SK-N-SH treated with all-trans-retinoic acid at 6 μM for 48 hours (cell line): ENCODE measurements at regions not wholly inside any gene's neighbourhood (a gene's known extent, or its start where the extent isn't known, plus 50 kb on each side); places are given as distances from the start of the nearest gene placed in this dataset.

ENCODE experiments used
- ATAC-seq: fragments of 200-7000 bp; cut with Tn5 transposase; 3 replicates; pipeline ENCODE4 v1.9.1; 2020; ENCODE audit warnings: mild to moderate bottlenecking, moderate library complexity
- ARNTL ChIP-seq: fragments of 450-650 bp; formaldehyde crosslinking; IDR thresholded peaks from 2 replicates; pipeline ENCODE4 v1.5.0; 2020; ENCODE audit warnings: low read depth, mild to moderate bottlenecking, moderate library complexity, borderline replicate concordance
- BACH2 ChIP-seq: fragments of 250-450 bp; sonication (Bioruptor Pico); IDR thresholded peaks from 2 replicates; pipeline ENCODE4 v1.9.0; 2021; ENCODE audit warnings: mild to moderate bottlenecking, borderline replicate concordance
- CREB5 ChIP-seq: fragments of 250-450 bp; sonication (Bioruptor Pico); IDR thresholded peaks from 2 replicates; pipeline ENCODE4 v1.5.1; 2020; ENCODE audit warnings: low read depth, mild to moderate bottlenecking, moderate library complexity
- CSDC2 ChIP-seq: fragments of 250-450 bp; sonication (Bioruptor Pico); IDR thresholded peaks from 2 replicates; pipeline ENCODE4 v1.5.0; 2020; ENCODE audit warnings: mild to moderate bottlenecking, moderate library complexity
- CSRNP3 ChIP-seq: fragments of 250-450 bp; sonication (Bioruptor Pico); IDR thresholded peaks from 2 replicates; pipeline ENCODE4 v1.5.1; 2021; ENCODE audit warnings: mild to moderate bottlenecking, moderate library complexity
- ESRRG ChIP-seq: fragments of 250-450 bp; sonication (Bioruptor Pico); IDR thresholded peaks from 2 replicates; pipeline ENCODE4 v1.6.1; 2021; ENCODE audit warnings: mild to moderate bottlenecking
- OSR1 ChIP-seq: fragments of 250-450 bp; sonication (Bioruptor Pico); IDR thresholded peaks from 2 replicates; pipeline ENCODE4 v1.8.0; 2022; ENCODE audit warnings: moderate library complexity, mild to moderate bottlenecking, inconsistent platforms
- PATZ1 ChIP-seq: fragments of 250-450 bp; sonication (Bioruptor Pico); IDR thresholded peaks from 2 replicates; pipeline ENCODE4 v1.8.0; 2020; ENCODE audit warnings: mild to moderate bottlenecking, moderate library complexity, borderline replicate concordance
- PPARA ChIP-seq: fragments of 250-450 bp; sonication (Bioruptor Pico); IDR thresholded peaks from 2 replicates; pipeline ENCODE4 v1.5.0; 2020; ENCODE audit warnings: mild to moderate bottlenecking, borderline replicate concordance
- RARB ChIP-seq: fragments of 250-450 bp; sonication (Bioruptor Pico); IDR thresholded peaks from 2 replicates; pipeline ENCODE4 v1.8.0; 2021; ENCODE audit warnings: mild to moderate bottlenecking, moderate library complexity
- SNAI2 ChIP-seq: fragments of 250-450 bp; sonication (Bioruptor Pico); IDR thresholded peaks from 2 replicates; pipeline ENCODE4 v1.5.0; 2020; ENCODE audit warnings: mild to moderate bottlenecking, moderate library complexity
- TCF4 ChIP-seq: fragments of 250-450 bp; sonication (Bioruptor Pico); IDR thresholded peaks from 2 replicates; pipeline ENCODE4 v1.8.0; 2021; ENCODE audit warnings: mild to moderate bottlenecking, moderate library complexity, borderline replicate concordance
- TOX ChIP-seq: fragments of 250-450 bp; sonication (Bioruptor Pico); IDR thresholded peaks from 2 replicates; pipeline ENCODE4 v1.8.0; 2021; ENCODE audit warnings: mild to moderate bottlenecking, moderate library complexity, borderline replicate concordance
- TSHZ2 ChIP-seq: fragments of 250-450 bp; sonication (Bioruptor Pico); IDR thresholded peaks from 2 replicates; pipeline ENCODE4 v1.5.0; 2020; ENCODE audit warnings: mild to moderate bottlenecking, moderate library complexity
- ZC3H10 ChIP-seq: fragments of 250-450 bp; sonication (Bioruptor Pico); IDR thresholded peaks from 2 replicates; pipeline ENCODE4 v1.5.1; 2021; ENCODE audit warnings: mild to moderate bottlenecking, moderate library complexity
- ZFP3 ChIP-seq: fragments of 250-450 bp; sonication (Bioruptor Pico); IDR thresholded peaks from 2 replicates; pipeline ENCODE4 v1.5.0; 2020; ENCODE audit warnings: mild to moderate bottlenecking, moderate library complexity
- ZFP30 ChIP-seq: fragments of 450-650 bp; formaldehyde crosslinking; IDR thresholded peaks from 2 replicates; pipeline ENCODE4 v1.5.0; 2022; ENCODE audit warnings: mild to moderate bottlenecking, moderate library complexity
- ZNF565 ChIP-seq: fragments of 450-650 bp; formaldehyde crosslinking; conservative IDR thresholded peaks from 2 replicates; pipeline ENCODE4 v1.5.0; 2020; ENCODE audit warnings: low read depth, mild to moderate bottlenecking, moderate library complexity
- ZNF70 ChIP-seq: fragments of 450-650 bp; formaldehyde crosslinking; IDR thresholded peaks from 2 replicates; pipeline ENCODE4 v1.5.0; 2020; ENCODE audit warnings: mild to moderate bottlenecking, moderate library complexity
- ZNF8 ChIP-seq: fragments of 450-650 bp; formaldehyde crosslinking; IDR thresholded peaks from 2 replicates; pipeline ENCODE4 v1.5.0; 2020; ENCODE audit warnings: mild to moderate bottlenecking, moderate library complexity

GRCh38 chr13:29961036-29961670 is 110.7 kb upstream of the UBL3 start:
- no peak for ATAC-seq
- no peak for TF ChIP-seq PATZ1 (CRISPR knock-in tag)
- no peak for TF ChIP-seq ARNTL (CRISPR knock-in tag)
- no peak for TF ChIP-seq ZFP3 (CRISPR knock-in tag)
- no peak for TF ChIP-seq ZNF8 (CRISPR knock-in tag)
- TF ChIP-seq ZNF70 (CRISPR knock-in tag), result no peak
- no peak for TF ChIP-seq CSDC2
- TF ChIP-seq RARB, result no peak
- TF ChIP-seq TSHZ2 (CRISPR knock-in tag), result no peak
- no peak for TF ChIP-seq ZC3H10 (CRISPR knock-in tag)
- TF ChIP-seq ZNF565 (CRISPR knock-in tag), result no peak
- no peak for TF ChIP-seq SNAI2 (CRISPR knock-in tag)
- TF ChIP-seq CSRNP3, result no peak

GRCh38 chr13:29959603-29960002 is 109.2 kb upstream of the UBL3 start:
- no peak for TF ChIP-seq PPARA (CRISPR knock-in tag)
- TF ChIP-seq SNAI2 (CRISPR knock-in tag), result no peak
- no peak for TF ChIP-seq RARB
- TF ChIP-seq ZFP3 (CRISPR knock-in tag), result no peak
- no peak for TF ChIP-seq TOX (CRISPR knock-in tag)
- no peak for TF ChIP-seq ARNTL (CRISPR knock-in tag)
- TF ChIP-seq TCF4, result no peak
- TF ChIP-seq ZNF565 (CRISPR knock-in tag), result no peak
- TF ChIP-seq CSDC2, result no peak
- no peak for TF ChIP-seq PATZ1 (CRISPR knock-in tag)
- TF ChIP-seq TSHZ2 (CRISPR knock-in tag), result no peak
- no peak for TF ChIP-seq ZNF8 (CRISPR knock-in tag)
- TF ChIP-seq CREB5 (CRISPR knock-in tag), result no peak
- no peak for TF ChIP-seq ZC3H10 (CRISPR knock-in tag)
- TF ChIP-seq BACH2, result no peak
- TF ChIP-seq ZFP30 (CRISPR knock-in tag), result no peak
- TF ChIP-seq ZNF70 (CRISPR knock-in tag), result no peak
- TF ChIP-seq ESRRG (CRISPR knock-in tag), result no peak
- no peak for TF ChIP-seq OSR1 (CRISPR knock-in tag)
- TF ChIP-seq, all 23 proteins: peak for 0
- ATAC-seq, result no peak
